ENCODE measurements at regions not wholly inside any gene's neighbourhood (a gene's known extent, or its start where the extent isn't known, plus 50 kb on each side); places are given as distances from the start of the nearest gene placed in this dataset.

DNA sequence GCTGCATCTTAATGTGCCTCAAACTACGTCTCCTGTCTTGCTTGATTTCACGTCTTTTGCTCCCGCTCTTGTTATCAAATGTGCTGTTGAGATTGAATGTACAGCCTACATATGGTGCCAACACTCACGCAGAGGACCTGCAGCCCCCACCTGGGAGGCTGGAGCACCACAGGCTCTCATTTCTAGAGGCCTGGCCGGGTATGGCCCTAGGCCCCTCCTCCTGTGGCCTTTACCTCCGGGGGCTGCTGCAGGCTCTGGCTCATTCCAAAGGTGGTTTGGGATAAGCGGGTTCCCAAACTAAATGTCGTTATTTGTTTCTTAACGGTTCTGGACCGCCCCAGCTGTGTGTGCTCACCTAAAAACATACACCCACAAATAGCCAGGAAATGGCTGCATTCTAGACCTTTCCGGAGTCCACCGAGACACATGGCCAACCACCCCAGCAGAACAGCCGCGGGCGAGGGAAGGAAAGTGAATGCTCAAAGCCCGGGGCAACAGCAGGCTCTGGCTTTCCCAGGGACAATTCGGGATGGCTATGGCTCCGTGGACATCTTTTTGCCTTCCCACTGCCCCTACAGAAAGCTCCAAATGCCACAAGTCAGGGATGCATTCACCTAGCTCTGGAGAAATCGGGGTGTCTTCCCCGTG lies 105.9 kb downstream of the ENGASE start (continued):
- TF ChIP-seq, protein P1, sequence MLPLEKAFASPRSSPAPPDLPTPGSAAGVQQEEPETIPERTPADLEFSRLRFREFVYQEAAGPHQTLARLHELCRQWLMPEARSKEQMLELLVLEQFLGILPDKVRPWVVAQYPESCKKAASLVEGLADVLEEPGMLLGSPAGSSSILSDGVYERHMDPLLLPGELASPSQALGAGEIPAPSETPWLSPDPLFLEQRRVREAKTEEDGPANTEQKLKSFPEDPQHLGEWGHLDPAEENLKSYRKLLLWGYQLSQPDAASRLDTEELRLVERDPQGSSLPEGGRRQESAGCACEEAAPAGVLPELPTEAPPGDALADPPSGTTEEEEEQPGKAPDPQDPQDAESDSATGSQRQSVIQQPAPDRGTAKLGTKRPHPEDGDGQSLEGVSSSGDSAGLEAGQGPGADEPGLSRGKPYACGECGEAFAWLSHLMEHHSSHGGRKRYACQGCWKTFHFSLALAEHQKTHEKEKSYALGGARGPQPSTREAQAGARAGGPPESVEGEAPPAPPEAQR (CRISPR knock-in tag; IDR thresholded peaks at IDR 0.05) = no peak
- TF ChIP-seq, protein P2, sequence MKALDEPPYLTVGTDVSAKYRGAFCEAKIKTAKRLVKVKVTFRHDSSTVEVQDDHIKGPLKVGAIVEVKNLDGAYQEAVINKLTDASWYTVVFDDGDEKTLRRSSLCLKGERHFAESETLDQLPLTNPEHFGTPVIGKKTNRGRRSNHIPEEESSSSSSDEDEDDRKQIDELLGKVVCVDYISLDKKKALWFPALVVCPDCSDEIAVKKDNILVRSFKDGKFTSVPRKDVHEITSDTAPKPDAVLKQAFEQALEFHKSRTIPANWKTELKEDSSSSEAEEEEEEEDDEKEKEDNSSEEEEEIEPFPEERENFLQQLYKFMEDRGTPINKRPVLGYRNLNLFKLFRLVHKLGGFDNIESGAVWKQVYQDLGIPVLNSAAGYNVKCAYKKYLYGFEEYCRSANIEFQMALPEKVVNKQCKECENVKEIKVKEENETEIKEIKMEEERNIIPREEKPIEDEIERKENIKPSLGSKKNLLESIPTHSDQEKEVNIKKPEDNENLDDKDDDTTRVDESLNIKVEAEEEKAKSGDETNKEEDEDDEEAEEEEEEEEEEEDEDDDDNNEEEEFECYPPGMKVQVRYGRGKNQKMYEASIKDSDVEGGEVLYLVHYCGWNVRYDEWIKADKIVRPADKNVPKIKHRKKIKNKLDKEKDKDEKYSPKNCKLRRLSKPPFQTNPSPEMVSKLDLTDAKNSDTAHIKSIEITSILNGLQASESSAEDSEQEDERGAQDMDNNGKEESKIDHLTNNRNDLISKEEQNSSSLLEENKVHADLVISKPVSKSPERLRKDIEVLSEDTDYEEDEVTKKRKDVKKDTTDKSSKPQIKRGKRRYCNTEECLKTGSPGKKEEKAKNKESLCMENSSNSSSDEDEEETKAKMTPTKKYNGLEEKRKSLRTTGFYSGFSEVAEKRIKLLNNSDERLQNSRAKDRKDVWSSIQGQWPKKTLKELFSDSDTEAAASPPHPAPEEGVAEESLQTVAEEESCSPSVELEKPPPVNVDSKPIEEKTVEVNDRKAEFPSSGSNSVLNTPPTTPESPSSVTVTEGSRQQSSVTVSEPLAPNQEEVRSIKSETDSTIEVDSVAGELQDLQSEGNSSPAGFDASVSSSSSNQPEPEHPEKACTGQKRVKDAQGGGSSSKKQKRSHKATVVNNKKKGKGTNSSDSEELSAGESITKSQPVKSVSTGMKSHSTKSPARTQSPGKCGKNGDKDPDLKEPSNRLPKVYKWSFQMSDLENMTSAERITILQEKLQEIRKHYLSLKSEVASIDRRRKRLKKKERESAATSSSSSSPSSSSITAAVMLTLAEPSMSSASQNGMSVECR (CRISPR knock-in tag; IDR thresholded peaks at IDR 0.05; ENCODE audit: borderline replicate concordance) = no peak
- no peak for TF ChIP-seq JUN (CRISPR knock-in tag; IDR thresholded peaks at IDR 0.05)
- no peak for TF ChIP-seq E2F1 (CRISPR knock-in tag; IDR thresholded peaks at IDR 0.05)
- no peak for TF ChIP-seq SOX15 (CRISPR knock-in tag; IDR thresholded peaks at IDR 0.05)
- TF ChIP-seq, protein P3, sequence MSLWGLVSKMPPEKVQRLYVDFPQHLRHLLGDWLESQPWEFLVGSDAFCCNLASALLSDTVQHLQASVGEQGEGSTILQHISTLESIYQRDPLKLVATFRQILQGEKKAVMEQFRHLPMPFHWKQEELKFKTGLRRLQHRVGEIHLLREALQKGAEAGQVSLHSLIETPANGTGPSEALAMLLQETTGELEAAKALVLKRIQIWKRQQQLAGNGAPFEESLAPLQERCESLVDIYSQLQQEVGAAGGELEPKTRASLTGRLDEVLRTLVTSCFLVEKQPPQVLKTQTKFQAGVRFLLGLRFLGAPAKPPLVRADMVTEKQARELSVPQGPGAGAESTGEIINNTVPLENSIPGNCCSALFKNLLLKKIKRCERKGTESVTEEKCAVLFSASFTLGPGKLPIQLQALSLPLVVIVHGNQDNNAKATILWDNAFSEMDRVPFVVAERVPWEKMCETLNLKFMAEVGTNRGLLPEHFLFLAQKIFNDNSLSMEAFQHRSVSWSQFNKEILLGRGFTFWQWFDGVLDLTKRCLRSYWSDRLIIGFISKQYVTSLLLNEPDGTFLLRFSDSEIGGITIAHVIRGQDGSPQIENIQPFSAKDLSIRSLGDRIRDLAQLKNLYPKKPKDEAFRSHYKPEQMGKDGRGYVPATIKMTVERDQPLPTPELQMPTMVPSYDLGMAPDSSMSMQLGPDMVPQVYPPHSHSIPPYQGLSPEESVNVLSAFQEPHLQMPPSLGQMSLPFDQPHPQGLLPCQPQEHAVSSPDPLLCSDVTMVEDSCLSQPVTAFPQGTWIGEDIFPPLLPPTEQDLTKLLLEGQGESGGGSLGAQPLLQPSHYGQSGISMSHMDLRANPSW (CRISPR knock-in tag; conservative IDR thresholded peaks at IDR 0.05; ENCODE audit: low read depth) = no peak
- TF ChIP-seq ZNF317 (CRISPR knock-in tag; IDR thresholded peaks at IDR 0.05; ENCODE audit: borderline replicate concordance, low read depth) = no peak
- no peak for TF ChIP-seq SMAD4 (CRISPR knock-in tag; IDR thresholded peaks at IDR 0.05)
- TF ChIP-seq FOXK1 (CRISPR knock-in tag; IDR thresholded peaks at IDR 0.05) = no peak
- TF ChIP-seq KAT7 (CRISPR knock-in tag; IDR thresholded peaks at IDR 0.05; ENCODE audit: borderline replicate concordance) = no peak

- TF ChIP-seq, protein P3 (CRISPR knock-in tag; conservative IDR thresholded peaks at IDR 0.05; ENCODE audit: low read depth) = no peak
- TF ChIP-seq NR2C2 (CRISPR knock-in tag; IDR thresholded peaks at IDR 0.05) (no peak), CTCF (IDR thresholded peaks at IDR 0.05) (no peak)
- CTCF ChIA-PET = interaction anchor here (0.9 to 1.8 kb wide), 4 partner anchors 92 to 214 kb away, joined by 3 to 9 read pairs (median 6); no protein-coding TSS in a partner anchor
- Mint-ChIP-seq H3K27ac (peak overlapping the region; percentile 19; the same call in 1 of the 2 replicates), H3K27me3 (ENCODE audit: low read depth) (peaks cover 17% of the 10 kb centered on the region), H3K36me3 (no peaks in the 10 kb centered on the region), H3K4me3 (no peak overlapping the region), H3K4me1 (peaks cover 23% of the 10 kb centered on the region), H3K9me3 (no peaks in the 10 kb centered on the region)
- DNase-seq (ENCODE audit: low spot score) (no peak), ATAC-seq (no peak)
- POLR2A ChIA-PET = interaction anchor here (0.6 kb wide), 1 partner anchor 436 kb away, joined by 3 read pairs; no protein-coding TSS in a partner anchor
These were observed 104.7 kb downstream of the ENGASE start for GRCh38 chr17:79179334-79179733.

All from WTC11 (cell line).